PC-9 (cell line): ENCODE measurements at regions not wholly inside any gene's neighbourhood (a gene's known extent, or its start where the extent isn't known, plus 50 kb on each side); places are given as distances from the start of the nearest gene placed in this dataset.

Source experiments
- BruUV-seq: library from RNA; stranded (reverse); fragments of 400-500 nt; replicated peaks from 2 replicates; lab custom pipeline; 2021; lab: Mats Ljungman, UMichigan
- CTCF ChIA-PET: fragments of 300-600 bp; sonication (Branson Sonifier 250); formaldehyde crosslinking; loops from one replicate; lab custom pipeline; 2022; ENCODE audit warnings: antibody characterized with exemption; lab: Charles Lee
- POLR2A ChIA-PET: fragments of 300-600 bp; sonication (Branson Sonifier 250); formaldehyde crosslinking; loops from one replicate; lab custom pipeline; 2022; ENCODE audit warnings: antibody characterized with exemption; ENCODE audit not compliant: unreplicated experiment; lab: Charles Lee
- DNase-seq, 2 experiments: peaks; one replicate each; pipeline versions ENCODE4 v3.0.0 to v3.0.0-alpha.2; 2015 to 2022; ENCODE audit warnings: mixed read lengths in 1 of 2
- H2AFZ ChIP-seq: fragments of 200-600 bp; sonication (generic); 2 replicates; pipeline ENCODE4 v1.8.1; 2017; ENCODE audit warnings: antibody characterized with exemption
- H3F3A ChIP-seq: fragments of 200-600 bp; sonication (generic); 2 replicates; pipeline ENCODE4 v1.8.1; 2017; ENCODE audit warnings: antibody characterized with exemption, mild to moderate bottlenecking, low read depth; ENCODE audit not compliant: insufficient read depth
- H3K27ac ChIP-seq: fragments of 200-600 bp; sonication (generic); 2 replicates; pipeline ENCODE4 v1.6.1; 2016; ENCODE audit warnings: mixed run types
- H3K27me3 ChIP-seq: fragments of 200-600 bp; sonication (generic); 2 replicates; pipeline ENCODE4 v1.6.1; 2016; ENCODE audit warnings: low read depth, mixed run types; ENCODE audit not compliant: insufficient read depth
- H3K36me3 ChIP-seq: fragments of 200-600 bp; sonication (generic); 2 replicates; pipeline ENCODE4 v1.6.1; 2016; ENCODE audit warnings: low read depth, mixed run types
- H3K4me1 ChIP-seq: fragments of 200-600 bp; sonication (generic); replicated peaks from 2 replicates; pipeline ENCODE4 v1.6.1; 2016; ENCODE audit warnings: mixed run types; ENCODE audit not compliant: insufficient read depth
- H3K4me2 ChIP-seq: fragments of 200-600 bp; sonication (generic); 2 replicates; pipeline ENCODE4 v1.6.1; 2017; ENCODE audit warnings: mixed run types
- H3K4me3 ChIP-seq: fragments of 200-600 bp; sonication (generic); 2 replicates; pipeline ENCODE4 v1.6.1; 2016; ENCODE audit warnings: mixed run types
- H3K79me2 ChIP-seq: fragments of 200-600 bp; sonication (generic); 2 replicates; pipeline ENCODE4 v1.6.1; 2017; ENCODE audit warnings: low read depth, mixed run types
- H3K9me2 ChIP-seq: fragments of 200-600 bp; sonication (generic); 2 replicates; pipeline ENCODE4 v1.8.1; 2017; ENCODE audit warnings: mild to moderate bottlenecking; ENCODE audit not compliant: insufficient read depth
- H3K9me3 ChIP-seq: fragments of 200-600 bp; sonication (generic); 2 replicates; pipeline ENCODE4 v1.8.1; 2016; ENCODE audit warnings: low read depth; ENCODE audit not compliant: insufficient read depth
- H4K20me1 ChIP-seq: fragments of 200-600 bp; sonication (generic); 2 replicates; pipeline ENCODE4 v1.8.1; 2017; ENCODE audit not compliant: insufficient read depth
- EZH2 ChIP-seq: fragments of 200-600 bp; sonication (generic); IDR thresholded peaks from 2 replicates; pipeline ENCODE4 v1.8.0; 2017; ENCODE audit warnings: antibody characterized with exemption, low read depth
- intact Hi-C: fragments of 100-400 bp; cut with micrococcal nuclease; formaldehyde crosslinking; loops from one replicate; pipeline ENCODE4 v1.10.0; 2022; ENCODE audit not compliant: unreplicated experiment
- TF ChIP-seq, protein P1 (sequence below): fragments of 200-600 bp; sonication (generic); conservative IDR thresholded peaks from 2 replicates; pipeline ENCODE4 v1.6.1; 2017; ENCODE audit warnings: mixed run types, antibody characterized with exemption, mild to moderate bottlenecking, moderate library complexity

DNA sequence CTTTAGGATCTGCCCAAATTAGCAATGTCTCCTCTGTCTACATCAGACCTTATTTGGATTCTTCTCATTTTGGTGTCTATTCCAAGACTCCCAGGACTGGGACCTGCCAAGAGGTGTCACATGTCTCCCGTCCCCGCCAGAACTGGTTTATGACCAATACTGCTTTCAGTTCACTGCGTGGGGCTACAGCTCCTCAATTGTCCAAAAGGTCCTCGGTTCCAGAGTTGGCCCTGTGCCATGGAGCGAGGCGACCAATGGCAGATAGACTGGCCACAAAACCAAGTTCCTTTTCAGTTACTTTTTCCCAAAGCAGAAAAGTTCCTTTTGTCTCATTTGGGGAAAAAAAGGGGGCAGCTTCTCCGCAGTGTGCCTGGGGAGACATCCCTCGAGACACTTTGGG lies 144.1 kb upstream of the ZNF236 start:
- intact Hi-C loops: no loop called here
- Histone ChIP-seq H4K20me1 (no peaks in the 10 kb centered on the region), H3K27me3 (peaks cover 26% of the 10 kb centered on the region), H3K4me3 (no peak overlapping the region), H3K4me1 (no peaks in the 10 kb centered on the region), H2AFZ (no peak overlapping the region), H3K9me2 (no peaks in the 10 kb centered on the region), H3K9me3 (no peaks in the 10 kb centered on the region), H3K27ac (no peak overlapping the region), H3K36me3 (no peaks in the 10 kb centered on the region), H3K4me2 (no peak overlapping the region), H3F3A (no peaks in the 10 kb centered on the region), H3K79me2 (no peaks in the 10 kb centered on the region)
- BruUV-seq: no TSS peak
- ChIA-PET POLR2A (no interaction called here), CTCF (no interaction called here)
- DNase-seq: no peak
- TF ChIP-seq, protein P1, sequence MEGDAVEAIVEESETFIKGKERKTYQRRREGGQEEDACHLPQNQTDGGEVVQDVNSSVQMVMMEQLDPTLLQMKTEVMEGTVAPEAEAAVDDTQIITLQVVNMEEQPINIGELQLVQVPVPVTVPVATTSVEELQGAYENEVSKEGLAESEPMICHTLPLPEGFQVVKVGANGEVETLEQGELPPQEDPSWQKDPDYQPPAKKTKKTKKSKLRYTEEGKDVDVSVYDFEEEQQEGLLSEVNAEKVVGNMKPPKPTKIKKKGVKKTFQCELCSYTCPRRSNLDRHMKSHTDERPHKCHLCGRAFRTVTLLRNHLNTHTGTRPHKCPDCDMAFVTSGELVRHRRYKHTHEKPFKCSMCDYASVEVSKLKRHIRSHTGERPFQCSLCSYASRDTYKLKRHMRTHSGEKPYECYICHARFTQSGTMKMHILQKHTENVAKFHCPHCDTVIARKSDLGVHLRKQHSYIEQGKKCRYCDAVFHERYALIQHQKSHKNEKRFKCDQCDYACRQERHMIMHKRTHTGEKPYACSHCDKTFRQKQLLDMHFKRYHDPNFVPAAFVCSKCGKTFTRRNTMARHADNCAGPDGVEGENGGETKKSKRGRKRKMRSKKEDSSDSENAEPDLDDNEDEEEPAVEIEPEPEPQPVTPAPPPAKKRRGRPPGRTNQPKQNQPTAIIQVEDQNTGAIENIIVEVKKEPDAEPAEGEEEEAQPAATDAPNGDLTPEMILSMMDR: no peak
- no peak for TF ChIP-seq EZH2

DNA sequence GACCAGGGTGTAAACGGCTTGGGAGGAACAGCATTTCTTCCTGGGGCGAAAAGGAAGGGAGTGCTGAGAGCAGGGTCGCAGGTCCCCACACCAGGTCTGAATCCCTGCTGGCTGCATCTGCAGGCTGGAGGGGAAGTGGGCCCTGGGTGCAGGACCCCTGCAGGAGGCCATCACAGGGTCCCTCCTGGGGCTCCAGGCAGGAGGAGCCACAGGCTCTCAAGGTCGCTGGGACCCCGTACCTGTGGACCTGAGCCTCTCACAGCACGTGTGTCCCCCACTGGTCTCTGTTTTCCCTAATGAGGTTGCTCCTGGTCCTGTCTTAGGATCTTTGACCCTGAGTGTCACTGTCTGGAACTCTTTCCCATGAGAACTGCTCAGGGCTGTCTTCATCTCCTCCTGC lies 147.8 kb upstream of the ZNF236 start:
- Histone ChIP-seq H3K27ac (no peak overlapping the region), H3K4me2 (no peak overlapping the region), H3K27me3 (peaks cover 23% of the 10 kb centered on the region; the same call in 1 of the 2 replicates), H3K79me2 (no peaks in the 10 kb centered on the region), H3K36me3 (no peaks in the 10 kb centered on the region), H4K20me1 (no peaks in the 10 kb centered on the region), H2AFZ (no peak overlapping the region), H3F3A (no peaks in the 10 kb centered on the region), H3K4me3 (no peak overlapping the region), H3K9me2 (no peaks in the 10 kb centered on the region), H3K4me1 (no peaks in the 10 kb centered on the region), H3K9me3 (no peaks in the 10 kb centered on the region)
- POLR2A ChIA-PET: no interaction called here
- DNase-seq: no peak
- intact Hi-C loops: no loop called here
- CTCF ChIA-PET: interaction anchor here (0.5 kb wide), 1 partner anchor 81 kb away, joined by 6 read pairs; no protein-coding TSS in a partner anchor
- TF ChIP-seq, protein P1: no peak
- no peak for TF ChIP-seq EZH2
- no TSS peak for BruUV-seq

DNA sequence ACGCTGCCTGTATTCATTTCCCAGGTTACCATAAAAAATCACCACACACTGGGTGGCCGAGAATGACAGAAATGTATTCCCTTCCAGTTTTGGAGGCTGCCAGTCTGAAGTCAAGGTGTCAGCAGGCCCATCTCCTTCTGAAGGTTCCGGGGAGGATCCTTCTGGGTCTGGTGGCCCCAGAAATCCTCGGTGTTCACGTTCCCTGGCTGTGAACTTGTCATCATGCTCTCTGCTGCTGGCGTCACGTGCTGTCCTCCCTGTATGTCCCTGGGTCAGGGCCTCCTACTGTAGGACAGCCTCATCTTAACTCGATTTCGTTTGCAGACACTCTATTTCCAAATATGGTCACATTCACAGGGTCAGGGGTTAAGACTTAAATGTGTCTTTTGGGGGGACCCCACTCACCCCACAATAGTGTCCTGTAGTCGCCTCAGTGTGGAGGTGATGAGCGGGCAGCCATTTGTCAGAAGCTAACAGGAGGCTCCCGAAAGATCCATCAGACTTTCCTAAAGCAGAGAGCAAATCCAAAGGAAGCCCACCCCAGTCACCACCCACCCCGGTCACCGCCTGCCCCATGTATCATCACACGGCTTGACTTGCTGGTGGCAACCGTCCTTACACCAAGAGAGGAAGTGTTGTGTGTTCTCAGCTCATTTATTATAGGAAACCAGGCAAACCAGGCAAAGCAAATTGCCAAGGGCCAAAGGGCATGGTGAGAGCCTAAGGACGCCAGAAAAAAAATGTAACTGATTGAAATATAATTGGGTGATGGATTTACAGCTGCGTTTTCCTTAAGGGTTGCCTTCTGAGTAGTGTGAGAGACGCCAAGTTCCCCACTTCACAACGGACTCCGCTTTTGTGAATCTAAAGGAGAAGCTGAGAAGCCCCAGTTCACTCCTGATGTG lies 148.8 kb upstream of the ZNF236 start:
- Histone ChIP-seq H2AFZ (no peak overlapping the region), H3K9me3 (no peaks in the 10 kb centered on the region), H3K4me1 (no peaks in the 10 kb centered on the region), H3K4me2 (no peak overlapping the region), H3K4me3 (no peak overlapping the region), H4K20me1 (no peaks in the 10 kb centered on the region), H3K9me2 (no peaks in the 10 kb centered on the region), H3K27me3 (peaks cover 18% of the 10 kb centered on the region; the same call in 1 of the 2 replicates), H3K79me2 (no peaks in the 10 kb centered on the region), H3K36me3 (no peaks in the 10 kb centered on the region), H3K27ac (no peak overlapping the region), H3F3A (no peaks in the 10 kb centered on the region)
- TF ChIP-seq, protein P1: no peak
- no peak for TF ChIP-seq EZH2
- CTCF ChIA-PET: no interaction called here
- intact Hi-C loops: no loop called here
- DNase-seq: no peak
- BruUV-seq: no TSS peak
- POLR2A ChIA-PET: no interaction called here
